ENCODE measurements at regions not wholly inside any gene's neighbourhood (a gene's known extent, or its start where the extent isn't known, plus 50 kb on each side); places are given as distances from the start of the nearest gene placed in this dataset.

DNA sequence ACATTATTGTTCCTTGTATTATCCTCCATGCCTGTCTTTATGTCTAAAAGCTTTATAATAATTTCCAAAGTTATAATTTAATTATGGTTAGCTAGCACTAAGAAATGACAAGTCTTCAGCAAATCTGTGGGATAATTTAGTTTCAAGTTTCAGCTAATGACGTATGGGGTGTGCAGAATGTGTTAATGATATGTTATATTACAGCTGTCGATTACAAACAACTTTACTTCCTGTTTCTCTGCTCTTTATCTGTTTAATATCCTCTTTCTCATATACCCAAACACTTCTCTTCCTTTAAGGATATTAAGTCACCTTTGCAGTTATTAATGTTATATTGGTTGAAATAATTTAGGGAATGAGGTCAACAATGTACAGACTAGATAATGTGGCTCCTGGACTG lies 161.8 kb downstream of the CASP12 start:
- TF ChIP-seq, protein P1, sequence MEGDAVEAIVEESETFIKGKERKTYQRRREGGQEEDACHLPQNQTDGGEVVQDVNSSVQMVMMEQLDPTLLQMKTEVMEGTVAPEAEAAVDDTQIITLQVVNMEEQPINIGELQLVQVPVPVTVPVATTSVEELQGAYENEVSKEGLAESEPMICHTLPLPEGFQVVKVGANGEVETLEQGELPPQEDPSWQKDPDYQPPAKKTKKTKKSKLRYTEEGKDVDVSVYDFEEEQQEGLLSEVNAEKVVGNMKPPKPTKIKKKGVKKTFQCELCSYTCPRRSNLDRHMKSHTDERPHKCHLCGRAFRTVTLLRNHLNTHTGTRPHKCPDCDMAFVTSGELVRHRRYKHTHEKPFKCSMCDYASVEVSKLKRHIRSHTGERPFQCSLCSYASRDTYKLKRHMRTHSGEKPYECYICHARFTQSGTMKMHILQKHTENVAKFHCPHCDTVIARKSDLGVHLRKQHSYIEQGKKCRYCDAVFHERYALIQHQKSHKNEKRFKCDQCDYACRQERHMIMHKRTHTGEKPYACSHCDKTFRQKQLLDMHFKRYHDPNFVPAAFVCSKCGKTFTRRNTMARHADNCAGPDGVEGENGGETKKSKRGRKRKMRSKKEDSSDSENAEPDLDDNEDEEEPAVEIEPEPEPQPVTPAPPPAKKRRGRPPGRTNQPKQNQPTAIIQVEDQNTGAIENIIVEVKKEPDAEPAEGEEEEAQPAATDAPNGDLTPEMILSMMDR (IDR thresholded peaks at IDR 0.05): no peak
- no peak for TF ChIP-seq POLR2A (IDR thresholded peaks at IDR 0.05)
